ENCODE measurements at regions not wholly inside any gene's neighbourhood (a gene's known extent, or its start where the extent isn't known, plus 50 kb on each side); places are given as distances from the start of the nearest gene placed in this dataset.

- no peak for DNase-seq (ENCODE audit: low read depth)
- TF ChIP-seq, protein P1, sequence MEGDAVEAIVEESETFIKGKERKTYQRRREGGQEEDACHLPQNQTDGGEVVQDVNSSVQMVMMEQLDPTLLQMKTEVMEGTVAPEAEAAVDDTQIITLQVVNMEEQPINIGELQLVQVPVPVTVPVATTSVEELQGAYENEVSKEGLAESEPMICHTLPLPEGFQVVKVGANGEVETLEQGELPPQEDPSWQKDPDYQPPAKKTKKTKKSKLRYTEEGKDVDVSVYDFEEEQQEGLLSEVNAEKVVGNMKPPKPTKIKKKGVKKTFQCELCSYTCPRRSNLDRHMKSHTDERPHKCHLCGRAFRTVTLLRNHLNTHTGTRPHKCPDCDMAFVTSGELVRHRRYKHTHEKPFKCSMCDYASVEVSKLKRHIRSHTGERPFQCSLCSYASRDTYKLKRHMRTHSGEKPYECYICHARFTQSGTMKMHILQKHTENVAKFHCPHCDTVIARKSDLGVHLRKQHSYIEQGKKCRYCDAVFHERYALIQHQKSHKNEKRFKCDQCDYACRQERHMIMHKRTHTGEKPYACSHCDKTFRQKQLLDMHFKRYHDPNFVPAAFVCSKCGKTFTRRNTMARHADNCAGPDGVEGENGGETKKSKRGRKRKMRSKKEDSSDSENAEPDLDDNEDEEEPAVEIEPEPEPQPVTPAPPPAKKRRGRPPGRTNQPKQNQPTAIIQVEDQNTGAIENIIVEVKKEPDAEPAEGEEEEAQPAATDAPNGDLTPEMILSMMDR (IDR thresholded peaks at IDR 0.05; ENCODE audit: insufficient read depth, low read depth, low read length, missing control alignments), result no peak
Measured at GRCh38 chr13:107130566-107130965, 562.6 kb upstream of the ARGLU1 start.

GRCh38 chr13:107124730-107125129 is 556.8 kb upstream of the ARGLU1 start:
- no peak for DNase-seq (ENCODE audit: low read depth)
- TF ChIP-seq, protein P1 (IDR thresholded peaks at IDR 0.05; ENCODE audit: insufficient read depth, low read depth, low read length, missing control alignments), result no peak
- H3K4me3 ChIP-seq (ENCODE audit: low read length), result no peak overlapping the region

More at GRCh38 chr13:107130566-107130965, 562.6 kb upstream of the ARGLU1 start:
- no peak overlapping the region for H3K4me3 ChIP-seq (ENCODE audit: low read length)

DNA sequence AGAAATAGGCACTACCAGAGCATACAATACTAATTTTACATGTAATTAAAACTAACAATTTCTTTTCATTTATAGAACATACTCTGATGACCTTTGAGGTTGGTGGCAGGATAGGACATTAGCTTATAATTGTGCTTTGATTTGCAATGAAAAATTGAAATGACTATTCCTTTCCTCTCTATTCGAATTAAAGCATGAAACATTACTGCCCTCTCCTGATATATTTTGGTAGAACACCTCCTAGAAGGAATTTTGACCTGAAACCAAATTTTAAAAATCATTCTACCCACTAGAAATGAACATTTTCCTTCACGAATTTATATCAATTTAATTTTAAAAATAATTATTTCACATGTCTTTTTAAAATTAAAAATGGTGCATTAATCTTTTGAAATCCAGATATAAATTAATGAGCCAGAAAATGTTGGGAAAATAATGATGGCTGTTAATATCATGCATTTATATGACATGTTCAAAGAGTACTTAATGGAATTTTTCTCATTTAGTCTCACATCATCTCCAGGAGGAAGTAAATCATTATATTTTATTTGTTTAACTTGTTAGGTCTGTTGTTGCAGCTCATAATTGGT is 556.3 kb upstream of the ARGLU1 start:
- DNase-seq (ENCODE audit: low read depth), result peak; percentile 19
- TF ChIP-seq, protein P1 (IDR thresholded peaks at IDR 0.05; ENCODE audit: insufficient read depth, low read depth, low read length, missing control alignments), result peak; percentile 46
- no peak overlapping the region for H3K4me3 ChIP-seq (ENCODE audit: low read length)

DNA sequence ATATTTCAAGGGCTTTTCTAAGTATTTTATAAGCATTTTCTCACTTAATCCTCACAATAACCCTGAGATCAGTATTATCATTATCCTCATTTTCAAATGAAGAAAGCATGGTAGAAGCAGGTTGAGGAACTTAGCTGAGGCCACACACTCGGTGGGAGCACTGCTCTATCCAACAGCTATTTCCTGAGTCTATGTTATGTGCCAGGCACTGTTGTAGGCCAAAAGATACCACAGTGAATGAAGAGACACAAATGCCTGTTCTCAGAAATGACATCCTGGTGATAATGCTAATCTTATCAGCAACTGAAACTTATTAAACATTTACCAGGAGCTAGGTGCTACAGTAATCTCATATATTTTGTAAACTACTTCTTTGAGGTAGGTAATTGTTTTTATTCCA is 553.9 kb upstream of the ARGLU1 start:
- H3K4me3 ChIP-seq (ENCODE audit: low read length), result no peak overlapping the region
- TF ChIP-seq, protein P1 (IDR thresholded peaks at IDR 0.05; ENCODE audit: insufficient read depth, low read depth, low read length, missing control alignments), result no peak
- DNase-seq (ENCODE audit: low read depth), result no peak

DNA sequence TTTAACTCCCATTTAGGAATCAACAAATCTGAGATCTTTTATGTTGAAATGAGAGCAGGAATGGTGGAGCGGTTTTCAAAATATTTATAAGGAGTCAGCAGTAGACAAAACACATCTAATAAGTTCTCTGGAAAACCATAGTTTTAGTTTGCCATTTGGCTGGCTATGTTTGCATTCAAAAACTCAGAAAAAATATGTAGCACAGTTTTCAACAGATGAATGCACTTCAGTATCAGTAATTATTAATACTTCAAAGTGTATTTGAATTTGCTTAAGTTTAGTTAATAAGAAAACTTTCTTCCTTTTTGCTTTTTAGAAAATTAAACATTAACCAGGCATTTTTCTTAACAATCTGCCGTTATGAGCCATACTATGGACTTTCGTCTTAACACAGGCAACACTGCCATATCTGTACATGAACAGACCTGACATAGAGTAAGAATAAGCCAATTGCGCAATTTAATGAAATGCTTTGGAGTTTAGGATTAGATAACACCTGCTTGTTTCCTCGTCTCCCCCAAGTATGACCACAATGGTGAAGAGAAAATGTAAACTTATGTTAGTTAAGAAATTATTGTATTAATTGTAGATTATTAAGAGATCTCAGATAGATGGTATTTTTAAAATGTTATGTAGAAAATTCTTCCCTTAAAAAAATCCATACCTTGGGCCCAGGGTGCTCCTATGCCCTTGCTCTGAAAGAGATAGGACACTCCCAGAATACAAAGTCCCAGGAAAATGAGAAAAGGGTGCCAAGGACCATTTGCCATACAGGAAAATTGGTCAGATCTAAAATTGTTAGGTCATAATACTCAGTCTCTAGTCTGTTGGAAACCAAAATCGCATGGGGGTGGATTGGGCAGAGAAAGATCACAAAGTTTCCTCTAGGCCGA is 552.3 kb upstream of the ARGLU1 start:
- DNase-seq (ENCODE audit: low read depth), result peak; percentile 34
- TF ChIP-seq, protein P1 (IDR thresholded peaks at IDR 0.05; ENCODE audit: insufficient read depth, low read depth, low read length, missing control alignments), result no peak
- no peak overlapping the region for H3K4me3 ChIP-seq (ENCODE audit: low read length)

GRCh38 chr13:107118506-107118905 is 550.6 kb upstream of the ARGLU1 start:
- TF ChIP-seq, protein P1 (IDR thresholded peaks at IDR 0.05; ENCODE audit: insufficient read depth, low read depth, low read length, missing control alignments), result no peak
- no peak for DNase-seq (ENCODE audit: low read depth)
- no peak overlapping the region for H3K4me3 ChIP-seq (ENCODE audit: low read length)
